BE2C (cell line): ENCODE measurements at regions not wholly inside any gene's neighbourhood (a gene's known extent, or its start where the extent isn't known, plus 50 kb on each side); places are given as distances from the start of the nearest gene placed in this dataset.
"Not testable (repeated sequence)": the region's sequence is repeated elsewhere in the genome, so short reads cannot be mapped to it uniquely, and the experiment has no call there.

Source experiments
- DNase-seq: peaks from one replicate; pipeline ENCODE4 v3.0.0-alpha.2; 2020
- H3K27me3 ChIP-seq: fragments of 250-450 bp; sonication (Bioruptor Pico); 2 replicates; pipeline ENCODE4 v1.5.1; 2020; ENCODE audit warnings: mild to moderate bottlenecking
- H3K36me3 ChIP-seq: fragments of 250-450 bp; sonication (Bioruptor Pico); 2 replicates; pipeline ENCODE4 v1.5.1; 2020; ENCODE audit warnings: mild to moderate bottlenecking
- H3K4me1 ChIP-seq: fragments of 250-450 bp; sonication (Bioruptor Pico); 2 replicates; pipeline ENCODE4 v1.5.1; 2020
- H3K4me3 ChIP-seq: 2 replicates; pipeline ENCODE4 v1.5.1; 2011; ENCODE audit warnings: low read depth, low read length
- H3K9me3 ChIP-seq: fragments of 250-450 bp; sonication (Bioruptor Pico); 2 replicates; pipeline ENCODE4 v1.5.1; 2020
- CTCF ChIP-seq: IDR thresholded peaks from 2 replicates; pipeline ENCODE4 v1.5.1; 2012; ENCODE audit warnings: mild to moderate bottlenecking, low read depth, low read length

GRCh38 chr12:72889791-72890190 is 617.6 kb downstream of the TRHDE start:
- no peaks in the 10 kb centered on the region for H3K36me3 ChIP-seq
- no peaks in the 10 kb centered on the region for H3K9me3 ChIP-seq
- H3K4me1 ChIP-seq = no peaks in the 10 kb centered on the region
- no peaks in the 10 kb centered on the region for H3K27me3 ChIP-seq
- H3K4me3 ChIP-seq = no peak overlapping the region
- TF ChIP-seq CTCF = no peak
- DNase-seq = no peak

- Histone ChIP-seq H3K9me3 (no peaks in the 10 kb centered on the region), H3K4me3 (no peak overlapping the region), H3K4me1 (no peaks in the 10 kb centered on the region), H3K27me3 (no peaks in the 10 kb centered on the region), H3K36me3 (no peaks in the 10 kb centered on the region)
- no peak for DNase-seq
- TF ChIP-seq CTCF = no peak
These were observed 629.5 kb downstream of the TRHDE start for GRCh38 chr12:72901685-72902084.

GRCh38 chr12:72925716-72926115 is 653.5 kb downstream of the TRHDE start:
- Histone ChIP-seq H3K9me3 (no peaks in the 10 kb centered on the region), H3K27me3 (no peaks in the 10 kb centered on the region), H3K4me1 (no peaks in the 10 kb centered on the region), H3K4me3 (no peak overlapping the region), H3K36me3 (no peaks in the 10 kb centered on the region)
- DNase-seq = no peak
- no peak for TF ChIP-seq CTCF

- not testable (repeated sequence) for DNase-seq, H3K27me3 ChIP-seq, H3K36me3 ChIP-seq, H3K4me1 ChIP-seq, H3K4me3 ChIP-seq, H3K9me3 ChIP-seq
These were observed 659.7 kb downstream of the TRHDE start for GRCh38 chr12:72931838-72932237.

- no peaks in the 10 kb centered on the region for H3K27me3 ChIP-seq
- no peaks in the 10 kb centered on the region for H3K36me3 ChIP-seq
- no peaks in the 10 kb centered on the region for H3K4me1 ChIP-seq
- H3K4me3 ChIP-seq = no peak overlapping the region
- no peak for TF ChIP-seq CTCF
- no peaks in the 10 kb centered on the region; the same call in 1 of the 2 replicates for H3K9me3 ChIP-seq
- DNase-seq = no peak
These were observed 665.3 kb downstream of the TRHDE start for GRCh38 chr12:72937486-72937885.

GRCh38 chr12:72957454-72957853 is 685.3 kb downstream of the TRHDE start:
- H3K9me3 ChIP-seq = no peaks in the 10 kb centered on the region
- H3K27me3 ChIP-seq = no peaks in the 10 kb centered on the region
- no peaks in the 10 kb centered on the region for H3K4me1 ChIP-seq
- no peak for TF ChIP-seq CTCF
- no peak overlapping the region for H3K4me3 ChIP-seq
- no peaks in the 10 kb centered on the region for H3K36me3 ChIP-seq
- DNase-seq = no peak

- Histone ChIP-seq H3K4me1 (no peaks in the 10 kb centered on the region), H3K9me3 (no peaks in the 10 kb centered on the region), H3K27me3 (no peaks in the 10 kb centered on the region), H3K36me3 (no peaks in the 10 kb centered on the region), H3K4me3 (no peak overlapping the region)
- no peak for DNase-seq
- TF ChIP-seq CTCF = no peak
These were observed 694.5 kb downstream of the TRHDE start for GRCh38 chr12:72966684-72967083.
